Liver (tissue), 3 donors: ENCODE measurements at regions not wholly inside any gene's neighbourhood (a gene's known extent, or its start where the extent isn't known, plus 50 kb on each side); places are given as distances from the start of the nearest gene placed in this dataset.

Experiments
- GABPA ChIP-seq, 2 donors: IDR thresholded peaks in 1 of 2; conservative IDR thresholded peaks in 1 of 2; 2 replicates each; pipeline ENCODE4 v1.6.1; 2016; ENCODE audit warnings: antibody characterized with exemption in 2 of 2, mild to moderate bottlenecking in 1 of 2, moderate library complexity in 1 of 2
- RXRA ChIP-seq, 2 donors: IDR thresholded peaks; 2 replicates each; pipeline ENCODE4 v1.6.1; 2017 to 2018; ENCODE audit warnings: antibody characterized with exemption in 2 of 2, mild to moderate bottlenecking in 1 of 2
- TF ChIP-seq, protein P1 (sequence below): IDR thresholded peaks from 2 replicates; pipeline ENCODE4 v1.6.1; 2016; ENCODE audit warnings: antibody characterized with exemption
- TF ChIP-seq, protein P2 (sequence below): fragments of 150-350 bp; IDR thresholded peaks from 2 replicates; pipeline ENCODE4 v1.5.1; 2017; ENCODE audit warnings: improper control_type of control experiment, low read depth, low read length; ENCODE audit not compliant: missing input control
- TF ChIP-seq, protein P3 (sequence below): IDR thresholded peaks from 2 replicates; pipeline ENCODE4 v1.6.1; 2016; ENCODE audit warnings: antibody characterized with exemption
- donor health status: healthy.
- donor health status: healthy.

DNA sequence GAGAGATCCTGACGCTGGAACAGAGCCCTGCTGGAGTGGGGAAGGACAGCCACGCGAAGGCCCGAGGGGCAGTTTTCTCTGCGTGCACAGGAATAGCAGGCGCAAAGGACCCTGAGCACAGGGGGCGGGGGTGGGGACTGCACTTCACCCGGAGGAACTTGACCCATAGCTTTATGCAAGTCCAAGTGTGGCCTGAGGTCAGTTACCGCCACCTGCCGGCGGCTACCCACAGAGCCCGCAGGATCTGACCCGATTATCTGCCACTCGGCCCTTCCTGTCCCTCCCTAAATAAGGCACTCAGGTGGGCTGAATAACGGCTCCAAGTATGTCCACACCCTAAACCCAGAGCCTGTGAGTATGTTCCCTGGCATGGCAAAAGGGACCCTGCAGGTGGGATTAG is 65.4 kb upstream of the FCN1 start:
- TF ChIP-seq, protein P1, sequence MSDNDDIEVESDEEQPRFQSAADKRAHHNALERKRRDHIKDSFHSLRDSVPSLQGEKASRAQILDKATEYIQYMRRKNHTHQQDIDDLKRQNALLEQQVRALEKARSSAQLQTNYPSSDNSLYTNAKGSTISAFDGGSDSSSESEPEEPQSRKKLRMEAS = no peak
- TF ChIP-seq, protein P2, sequence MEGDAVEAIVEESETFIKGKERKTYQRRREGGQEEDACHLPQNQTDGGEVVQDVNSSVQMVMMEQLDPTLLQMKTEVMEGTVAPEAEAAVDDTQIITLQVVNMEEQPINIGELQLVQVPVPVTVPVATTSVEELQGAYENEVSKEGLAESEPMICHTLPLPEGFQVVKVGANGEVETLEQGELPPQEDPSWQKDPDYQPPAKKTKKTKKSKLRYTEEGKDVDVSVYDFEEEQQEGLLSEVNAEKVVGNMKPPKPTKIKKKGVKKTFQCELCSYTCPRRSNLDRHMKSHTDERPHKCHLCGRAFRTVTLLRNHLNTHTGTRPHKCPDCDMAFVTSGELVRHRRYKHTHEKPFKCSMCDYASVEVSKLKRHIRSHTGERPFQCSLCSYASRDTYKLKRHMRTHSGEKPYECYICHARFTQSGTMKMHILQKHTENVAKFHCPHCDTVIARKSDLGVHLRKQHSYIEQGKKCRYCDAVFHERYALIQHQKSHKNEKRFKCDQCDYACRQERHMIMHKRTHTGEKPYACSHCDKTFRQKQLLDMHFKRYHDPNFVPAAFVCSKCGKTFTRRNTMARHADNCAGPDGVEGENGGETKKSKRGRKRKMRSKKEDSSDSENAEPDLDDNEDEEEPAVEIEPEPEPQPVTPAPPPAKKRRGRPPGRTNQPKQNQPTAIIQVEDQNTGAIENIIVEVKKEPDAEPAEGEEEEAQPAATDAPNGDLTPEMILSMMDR = peak; percentile 52
- no peak for TF ChIP-seq GABPA (IDR thresholded peaks at IDR 0.05 in 1 of 2, conservative IDR thresholded peaks at IDR 0.05 in 1 of 2)
- no peak for TF ChIP-seq RXRA (IDR thresholded peaks at IDR 0.05)
- TF ChIP-seq, protein P3, sequence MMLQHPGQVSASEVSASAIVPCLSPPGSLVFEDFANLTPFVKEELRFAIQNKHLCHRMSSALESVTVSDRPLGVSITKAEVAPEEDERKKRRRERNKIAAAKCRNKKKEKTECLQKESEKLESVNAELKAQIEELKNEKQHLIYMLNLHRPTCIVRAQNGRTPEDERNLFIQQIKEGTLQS = no peak
